ENCODE measurements at regions not wholly inside any gene's neighbourhood (a gene's known extent, or its start where the extent isn't known, plus 50 kb on each side); places are given as distances from the start of the nearest gene placed in this dataset.

DNA sequence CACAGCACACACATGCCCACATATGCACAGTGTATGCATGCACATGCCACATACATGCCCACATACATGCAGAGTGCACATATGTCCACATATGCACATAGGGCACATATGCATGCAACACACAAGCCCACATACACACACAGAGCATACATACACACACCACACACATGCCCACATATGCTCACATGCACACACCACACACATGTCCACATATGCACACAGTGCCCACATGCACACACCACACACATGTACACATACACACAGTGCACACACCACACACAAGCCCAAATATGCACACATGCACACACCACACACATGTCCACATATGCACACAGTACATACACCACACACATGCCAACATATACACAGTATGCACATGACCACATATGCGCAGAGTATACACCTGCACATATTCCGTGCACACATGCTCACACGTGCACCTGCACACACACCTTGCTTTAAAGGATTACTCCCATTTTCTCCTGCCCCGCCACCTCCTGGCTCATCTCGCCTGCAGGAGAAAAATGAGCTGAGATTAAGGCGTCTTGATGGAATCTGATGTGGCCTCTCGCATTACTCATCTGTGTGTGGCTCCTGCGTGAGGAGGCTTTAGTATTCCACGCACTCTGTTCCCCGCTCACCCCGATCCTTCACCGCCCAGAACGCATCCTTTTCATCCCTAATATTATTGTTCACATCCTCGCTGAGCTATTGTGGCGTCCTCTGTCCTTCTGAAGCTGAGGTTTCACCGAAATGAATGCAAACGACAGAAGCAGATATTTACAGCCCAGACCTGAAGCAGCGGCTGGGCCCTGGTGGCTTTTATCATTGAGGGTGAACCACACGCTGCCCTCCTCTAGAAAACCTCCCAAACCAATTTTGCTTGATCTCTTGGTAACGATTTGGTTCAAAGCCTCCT lies 182.7 kb downstream of the OLFM1 start:
- TF ChIP-seq, protein P1, sequence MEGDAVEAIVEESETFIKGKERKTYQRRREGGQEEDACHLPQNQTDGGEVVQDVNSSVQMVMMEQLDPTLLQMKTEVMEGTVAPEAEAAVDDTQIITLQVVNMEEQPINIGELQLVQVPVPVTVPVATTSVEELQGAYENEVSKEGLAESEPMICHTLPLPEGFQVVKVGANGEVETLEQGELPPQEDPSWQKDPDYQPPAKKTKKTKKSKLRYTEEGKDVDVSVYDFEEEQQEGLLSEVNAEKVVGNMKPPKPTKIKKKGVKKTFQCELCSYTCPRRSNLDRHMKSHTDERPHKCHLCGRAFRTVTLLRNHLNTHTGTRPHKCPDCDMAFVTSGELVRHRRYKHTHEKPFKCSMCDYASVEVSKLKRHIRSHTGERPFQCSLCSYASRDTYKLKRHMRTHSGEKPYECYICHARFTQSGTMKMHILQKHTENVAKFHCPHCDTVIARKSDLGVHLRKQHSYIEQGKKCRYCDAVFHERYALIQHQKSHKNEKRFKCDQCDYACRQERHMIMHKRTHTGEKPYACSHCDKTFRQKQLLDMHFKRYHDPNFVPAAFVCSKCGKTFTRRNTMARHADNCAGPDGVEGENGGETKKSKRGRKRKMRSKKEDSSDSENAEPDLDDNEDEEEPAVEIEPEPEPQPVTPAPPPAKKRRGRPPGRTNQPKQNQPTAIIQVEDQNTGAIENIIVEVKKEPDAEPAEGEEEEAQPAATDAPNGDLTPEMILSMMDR (IDR thresholded peaks at IDR 0.05), result no peak
- no peak for TF ChIP-seq POLR2A (IDR thresholded peaks at IDR 0.05)
